GM21367 (cell line): ENCODE measurements at regions not wholly inside any gene's neighbourhood (a gene's known extent, or its start where the extent isn't known, plus 50 kb on each side); places are given as distances from the start of the nearest gene placed in this dataset.
"Not testable (repeated sequence)": the region's sequence is repeated elsewhere in the genome, so short reads cannot be mapped to it uniquely, and the experiment has no call there.

Source experiments
- ATAC-seq: cut with Tn5 transposase; IDR thresholded peaks from one replicate; pipeline ENCODE4 v1.9.1; 2021; ENCODE audit not compliant: unreplicated experiment

- ATAC-seq: not testable (repeated sequence)
Measured at GRCh38 chr13:22859411-22859810, 321.4 kb upstream of the SGCG start.

GRCh38 chr13:22861958-22862466 lies 318.8 kb upstream of the SGCG start:
- ATAC-seq: no peak

- ATAC-seq: no peak
Measured at GRCh38 chr13:22862478-22862877, 318.3 kb upstream of the SGCG start.

GRCh38 chr13:22866221-22866620 lies 314.6 kb upstream of the SGCG start:
- ATAC-seq: no peak

- ATAC-seq: no peak
Measured at GRCh38 chr13:22871231-22871630, 309.5 kb upstream of the SGCG start.

- no peak for ATAC-seq
Measured at GRCh38 chr13:22874839-22875238, 305.9 kb upstream of the SGCG start.

- no peak for ATAC-seq
Measured at GRCh38 chr13:22877421-22877820, 303.4 kb upstream of the SGCG start.

- ATAC-seq: no peak
Measured at GRCh38 chr13:22880741-22881720, 299.7 kb upstream of the SGCG start.

GRCh38 chr13:22881721-22882608 lies 298.8 kb upstream of the SGCG start:
- ATAC-seq: not testable (repeated sequence)

GRCh38 chr13:22883262-22883840 lies 297.4 kb upstream of the SGCG start:
- no peak for ATAC-seq

- no peak for ATAC-seq
Measured at GRCh38 chr13:22883956-22884355, 296.8 kb upstream of the SGCG start.

- ATAC-seq: not testable (repeated sequence)
Measured at GRCh38 chr13:22886061-22886460, 294.7 kb upstream of the SGCG start.

GRCh38 chr13:22889376-22889775 lies 291.4 kb upstream of the SGCG start:
- not testable (repeated sequence) for ATAC-seq

GRCh38 chr13:22893204-22893603 lies 287.6 kb upstream of the SGCG start:
- no peak for ATAC-seq

- ATAC-seq: no peak
Measured at GRCh38 chr13:22893777-22894176, 287.0 kb upstream of the SGCG start.

GRCh38 chr13:22897571-22898314 lies 283.0 kb upstream of the SGCG start:
- no peak for ATAC-seq

- ATAC-seq: not testable (repeated sequence)
Measured at GRCh38 chr13:22900416-22900951, 280.3 kb upstream of the SGCG start.

- no peak for ATAC-seq
Measured at GRCh38 chr13:22903301-22903700, 277.5 kb upstream of the SGCG start.

GRCh38 chr13:22903925-22904324 lies 276.9 kb upstream of the SGCG start:
- ATAC-seq: no peak

GRCh38 chr13:22915442-22916082 lies 265.2 kb upstream of the SGCG start:
- no peak for ATAC-seq
